Astrocyte of the spinal cord (primary cell): ENCODE measurements at regions not wholly inside any gene's neighbourhood (a gene's known extent, or its start where the extent isn't known, plus 50 kb on each side); places are given as distances from the start of the nearest gene placed in this dataset.

Source experiments
- DNase-seq: peaks from one replicate; pipeline ENCODE4 v3.0.0; 2011; ENCODE audit warnings: low read depth, low spot score
- H3K4me3 ChIP-seq: 2 replicates; pipeline ENCODE4 v1.5.1; 2011; ENCODE audit warnings: low read depth, mild to moderate bottlenecking, low read length, moderate library complexity
- CTCF ChIP-seq: IDR thresholded peaks from 2 replicates; pipeline ENCODE4 v1.5.1; 2012; ENCODE audit warnings: low read depth, mild to moderate bottlenecking, low read length, inconsistent platforms
- in situ Hi-C: cut with HindIII; loops from 2 replicates; pipeline ENCODE4 v1.10.0; 2017; ENCODE audit warnings: low sequenced_read_pairs

DNA sequence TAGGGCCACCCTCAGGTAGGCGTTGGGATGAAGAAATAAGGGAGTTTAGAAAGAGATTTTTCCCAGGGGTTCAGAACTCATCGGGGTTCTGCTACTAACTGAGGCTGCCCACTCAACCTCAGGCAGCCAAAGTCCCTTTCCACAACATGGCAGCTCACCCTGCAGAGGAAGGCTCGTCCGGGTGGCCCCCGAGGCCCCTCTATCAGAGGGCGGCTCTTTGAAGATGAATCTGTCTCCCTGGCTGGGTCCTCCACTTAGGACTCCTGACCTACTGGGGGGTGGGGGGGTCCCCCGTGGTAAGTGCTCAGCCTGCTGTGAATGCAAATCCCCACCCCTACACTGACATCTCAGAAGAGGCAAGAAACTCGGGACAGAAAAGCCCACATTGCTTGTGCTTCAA, 182.9 kb downstream of the SOD2 start:
- no peak for TF ChIP-seq CTCF
- DNase-seq = no peak
- in situ Hi-C loops = no loop called here
- H3K4me3 ChIP-seq = no peak overlapping the region

DNA sequence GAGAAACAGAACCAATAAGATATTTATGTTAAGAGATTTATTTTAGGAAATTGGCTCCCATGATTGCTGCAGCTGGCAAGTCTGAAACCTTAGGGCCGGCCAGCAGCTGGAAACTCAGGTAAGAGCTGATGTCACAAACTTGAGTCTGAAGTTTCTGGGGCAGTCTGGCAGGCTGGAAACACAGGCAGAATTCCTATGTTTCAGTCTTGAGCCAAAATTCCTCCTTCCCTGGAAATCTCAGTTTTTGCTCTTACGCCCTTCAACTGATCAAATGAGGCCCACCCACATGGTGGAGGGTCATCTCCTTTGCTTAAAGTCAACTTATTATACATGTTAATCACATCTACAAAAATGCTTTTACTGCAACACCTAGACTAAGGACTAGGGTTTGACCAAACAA, 184.1 kb downstream of the SOD2 start:
- TF ChIP-seq CTCF = no peak
- no peak for DNase-seq
- H3K4me3 ChIP-seq = no peak overlapping the region
- in situ Hi-C loops = no loop called here

- in situ Hi-C loops = no loop called here
- DNase-seq = no peak
- H3K4me3 ChIP-seq = no peak overlapping the region
- TF ChIP-seq CTCF = no peak
Measured at GRCh38 chr6:159506048-159506447, 187.0 kb downstream of the SOD2 start.

GRCh38 chr6:159505140-159505922, 187.7 kb downstream of the SOD2 start:
- no peak for DNase-seq
- in situ Hi-C loops = no loop called here
- TF ChIP-seq CTCF = no peak
- H3K4me3 ChIP-seq = no peak overlapping the region

DNA sequence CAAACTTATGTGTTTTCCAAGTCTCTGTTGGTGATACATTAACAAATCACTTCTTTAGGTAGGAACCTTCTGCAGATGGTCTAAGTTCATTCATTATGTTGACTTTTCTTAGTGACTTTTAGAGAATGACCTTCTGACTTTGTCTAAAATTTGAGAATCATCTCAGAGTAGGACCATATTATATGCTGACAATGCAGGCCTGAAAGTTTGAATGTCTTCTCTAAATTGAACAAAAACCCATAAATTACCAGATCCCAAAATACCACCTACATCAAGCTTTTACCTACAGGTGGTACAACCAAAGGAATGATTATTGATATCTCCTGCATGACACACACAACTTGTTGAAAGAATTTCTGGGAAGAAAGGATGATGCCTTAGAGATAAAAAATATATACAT, 191.5 kb downstream of the SOD2 start:
- no peak for DNase-seq
- in situ Hi-C loops = no loop called here
- no peak overlapping the region for H3K4me3 ChIP-seq
- TF ChIP-seq CTCF = no peak

DNA sequence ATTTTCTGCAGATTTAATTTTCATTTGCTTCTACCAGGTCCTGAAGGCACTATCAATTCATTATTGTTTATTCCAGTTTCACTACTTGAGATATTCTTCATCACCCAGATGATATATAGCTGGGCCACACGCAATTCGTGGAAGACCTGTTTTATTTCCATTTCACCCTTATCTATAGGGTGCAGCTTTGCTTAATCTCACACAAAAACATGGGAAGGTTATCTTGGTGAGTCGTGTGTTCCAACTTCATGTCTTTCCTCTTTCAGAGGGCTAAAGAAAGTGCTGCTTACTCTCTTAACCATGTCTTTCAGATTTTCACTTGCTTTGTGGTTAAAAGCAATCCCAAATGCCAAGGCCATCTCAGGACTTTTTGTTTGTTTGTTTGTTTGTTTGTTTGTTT, 194.0 kb downstream of the SOD2 start:
- in situ Hi-C loops = no loop called here
- H3K4me3 ChIP-seq = no peak overlapping the region
- DNase-seq = no peak
- TF ChIP-seq CTCF = no peak

- no peak overlapping the region for H3K4me3 ChIP-seq
- TF ChIP-seq CTCF = no peak
- DNase-seq = no peak
- in situ Hi-C loops = no loop called here
Measured at GRCh38 chr6:159494586-159494972, 198.5 kb downstream of the SOD2 start.
